OCI-LY1 (cell line): ENCODE measurements at regions not wholly inside any gene's neighbourhood (a gene's known extent, or its start where the extent isn't known, plus 50 kb on each side); places are given as distances from the start of the nearest gene placed in this dataset.

Source experiments
- CTCF ChIP-seq: fragments of 200-600 bp; sonication (generic), shearing (Covaris generic); IDR thresholded peaks from 2 replicates; pipeline ENCODE4 v1.5.1; 2017; ENCODE audit warnings: mild to moderate bottlenecking, antibody characterized with exemption, low read length, moderate library complexity, mixed read lengths
- EZH2 ChIP-seq: fragments of 200-600 bp; sonication (generic), shearing (Covaris generic); IDR thresholded peaks from 2 replicates; pipeline ENCODE4 v1.8.0; 2017; ENCODE audit warnings: borderline replicate concordance, mixed run types, mild to moderate bottlenecking, antibody characterized with exemption, low read length, moderate library complexity, mixed read lengths

- no peak for TF ChIP-seq CTCF
- TF ChIP-seq EZH2, result no peak
Observed at GRCh38 chr20:51277961-51278360, 255.1 kb upstream of the KCNG1 start.
